CD4-positive, alpha-beta T cell (primary cell): ENCODE measurements at regions not wholly inside any gene's neighbourhood (a gene's known extent, or its start where the extent isn't known, plus 50 kb on each side); places are given as distances from the start of the nearest gene placed in this dataset.

Experiments
- ATAC-seq: fragments of 200-7000 bp; cut with Tn5 transposase; one replicate; pipeline ENCODE4 v1.10.0; 2022; ENCODE audit warnings: mild to moderate bottlenecking; ENCODE audit not compliant: poor library complexity
- CTCF ChIA-PET: fragments of 350-600 bp; sonication (Branson Sonifier 250); formaldehyde crosslinking; loops from one replicate; lab custom pipeline; 2021; ENCODE audit warnings: antibody characterized with exemption, inconsistent platforms; lab: Charles Lee
- POLR2A ChIA-PET: fragments of 350-600 bp; sonication (Branson Sonifier 250); formaldehyde crosslinking; loops from one replicate; lab custom pipeline; 2021; ENCODE audit warnings: antibody characterized with exemption, inconsistent platforms; lab: Charles Lee
- DNase-seq, 14 experiments: peaks; one replicate each; pipeline ENCODE4 v3.0.0-alpha.2; 2013 to 2020; ENCODE audit warnings: mixed read lengths in 2 of 14
- H3K27ac ChIP-seq, 2 donors: one replicate each; pipeline versions ENCODE4 v1.5.1 to v1.7.0; 2013; ENCODE audit warnings: low read length in 2 of 2, low read depth in 1 of 2, mild to moderate bottlenecking in 1 of 2
- H3K27me3 ChIP-seq, 2 experiments: 1 replicate in 1 of 2; 2 replicates in 1 of 2; pipeline versions ENCODE4 v1.6.1 to v1.7.0; 2013; ENCODE audit warnings: low read length in 2 of 2, control low read depth in 1 of 2, mild to moderate bottlenecking in 1 of 2, moderate library complexity in 1 of 2; ENCODE audit not compliant: insufficient read depth in 2 of 2, control insufficient read depth in 1 of 2
- H3K36me3 ChIP-seq: one replicate; pipeline ENCODE4 v1.6.1; 2013; ENCODE audit warnings: low read length, control low read depth; ENCODE audit not compliant: insufficient read depth
- H3K4me1 ChIP-seq: one replicate; pipeline ENCODE4 v1.6.1; 2013; ENCODE audit warnings: low read length, control low read depth; ENCODE audit not compliant: insufficient read depth
- H3K4me3 ChIP-seq: one replicate; pipeline ENCODE4 v1.5.1; 2013; ENCODE audit warnings: mild to moderate bottlenecking, low read length, moderate library complexity
- H3K9me3 ChIP-seq, 2 experiments: 1 replicate in 1 of 2; 2 replicates in 1 of 2; pipeline versions ENCODE4 v1.6.1 to v1.7.0; 2013; ENCODE audit warnings: low read length in 2 of 2, mild to moderate bottlenecking in 2 of 2, control low read depth in 1 of 2, moderate library complexity in 1 of 2; ENCODE audit not compliant: control insufficient read depth in 1 of 2, insufficient read depth in 1 of 2
- H3K27ac Mint-ChIP-seq: one replicate; pipeline ENCODE4 v1.8.0; 2020; ENCODE audit warnings: mixed read lengths
- H3K27me3 Mint-ChIP-seq: one replicate; pipeline ENCODE4 v1.8.0; 2021; ENCODE audit warnings: mixed read lengths
- H3K36me3 Mint-ChIP-seq: one replicate; pipeline ENCODE4 v1.8.0; 2021; ENCODE audit warnings: low read depth, mixed read lengths
- H3K4me1 Mint-ChIP-seq: one replicate; pipeline ENCODE4 v1.8.0; 2021; ENCODE audit warnings: low read depth, mixed read lengths
- H3K4me3 Mint-ChIP-seq: one replicate; pipeline ENCODE4 v1.8.0; 2020; ENCODE audit warnings: mild to moderate bottlenecking, mixed read lengths
- H3K9me3 Mint-ChIP-seq: one replicate; pipeline ENCODE4 v1.8.0; 2020; ENCODE audit warnings: mixed read lengths
- intact Hi-C, 2 experiments: fragments of 100-400 bp; cut with DNase I in 1 of 2; cut with micrococcal nuclease in 1 of 2; formaldehyde crosslinking; loops; one replicate each; pipeline versions ENCODE4 v1.15.1 to v1.9.0; 2023 to 2025; cut with DNase I, micrococcal nuclease
- TF ChIP-seq, protein P1 (sequence below): fragments of 200-600 bp; IDR thresholded peaks from one replicate; pipeline ENCODE4 v1.8.0; 2022; ENCODE audit warnings: antibody characterized with exemption, mild to moderate bottlenecking

DNA sequence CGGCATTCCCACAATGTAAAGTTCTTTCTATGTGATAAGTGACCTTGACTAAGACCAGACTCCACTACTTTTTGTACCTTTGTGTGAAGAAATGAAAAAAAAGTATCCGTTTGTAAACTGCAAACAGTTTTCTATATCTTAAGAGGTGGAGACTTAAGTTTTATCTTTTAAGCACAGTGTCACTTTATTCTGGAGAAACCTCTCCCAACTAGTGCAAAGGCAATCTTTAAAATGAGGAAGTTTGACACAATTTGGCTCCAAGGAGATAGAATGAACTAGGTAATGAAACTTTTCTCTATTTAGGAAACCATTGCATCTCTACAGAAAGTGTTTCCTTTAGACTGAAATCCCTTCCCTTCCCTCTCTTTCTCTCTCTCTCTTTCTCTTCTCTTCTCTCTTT is 122.9 kb downstream of the SAMD9 start:
- TF ChIP-seq, protein P1, sequence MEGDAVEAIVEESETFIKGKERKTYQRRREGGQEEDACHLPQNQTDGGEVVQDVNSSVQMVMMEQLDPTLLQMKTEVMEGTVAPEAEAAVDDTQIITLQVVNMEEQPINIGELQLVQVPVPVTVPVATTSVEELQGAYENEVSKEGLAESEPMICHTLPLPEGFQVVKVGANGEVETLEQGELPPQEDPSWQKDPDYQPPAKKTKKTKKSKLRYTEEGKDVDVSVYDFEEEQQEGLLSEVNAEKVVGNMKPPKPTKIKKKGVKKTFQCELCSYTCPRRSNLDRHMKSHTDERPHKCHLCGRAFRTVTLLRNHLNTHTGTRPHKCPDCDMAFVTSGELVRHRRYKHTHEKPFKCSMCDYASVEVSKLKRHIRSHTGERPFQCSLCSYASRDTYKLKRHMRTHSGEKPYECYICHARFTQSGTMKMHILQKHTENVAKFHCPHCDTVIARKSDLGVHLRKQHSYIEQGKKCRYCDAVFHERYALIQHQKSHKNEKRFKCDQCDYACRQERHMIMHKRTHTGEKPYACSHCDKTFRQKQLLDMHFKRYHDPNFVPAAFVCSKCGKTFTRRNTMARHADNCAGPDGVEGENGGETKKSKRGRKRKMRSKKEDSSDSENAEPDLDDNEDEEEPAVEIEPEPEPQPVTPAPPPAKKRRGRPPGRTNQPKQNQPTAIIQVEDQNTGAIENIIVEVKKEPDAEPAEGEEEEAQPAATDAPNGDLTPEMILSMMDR: no peak
- DNase-seq: no peak
- Mint-ChIP-seq H3K4me3 (no peak overlapping the region), H3K36me3 (no peaks in the 10 kb centered on the region), H3K27me3 (no peaks in the 10 kb centered on the region), H3K9me3 (no peaks in the 10 kb centered on the region), H3K4me1 (no peaks in the 10 kb centered on the region), H3K27ac (no peak overlapping the region)
- CTCF ChIA-PET: no interaction called here
- no peak overlapping the region for H3K4me3 ChIP-seq
- H3K4me1 ChIP-seq: no peaks in the 10 kb centered on the region
- no peaks in the 10 kb centered on the region for H3K27me3 ChIP-seq
- intact Hi-C loops: no loop called here
- no peak for ATAC-seq
- POLR2A ChIA-PET: no interaction called here
- H3K27ac ChIP-seq: no peak overlapping the region
- H3K9me3 ChIP-seq: no peaks in the 10 kb centered on the region
- H3K36me3 ChIP-seq: no peaks in the 10 kb centered on the region

DNA sequence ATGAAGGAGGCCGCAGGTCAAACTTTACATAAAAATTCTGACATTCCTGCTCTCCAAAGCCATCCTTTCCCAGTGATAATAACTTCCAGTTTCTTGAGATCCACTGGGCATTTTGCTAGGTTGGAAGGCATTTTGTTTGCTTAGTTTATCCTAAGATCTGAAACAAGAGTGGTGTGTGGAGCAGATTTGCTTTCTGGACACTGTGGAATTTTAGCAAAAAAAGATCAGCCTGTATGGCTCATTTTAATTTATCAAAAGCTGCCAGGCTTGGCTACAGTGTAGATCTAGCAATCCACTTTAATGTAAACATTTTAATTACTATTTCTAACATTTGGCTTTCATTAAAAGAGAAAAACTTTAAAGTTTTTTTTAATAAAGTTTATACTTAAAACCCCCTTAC is 124.8 kb downstream of the SAMD9 start:
- Mint-ChIP-seq H3K4me3 (no peak overlapping the region), H3K27ac (no peak overlapping the region), H3K27me3 (no peaks in the 10 kb centered on the region), H3K36me3 (no peaks in the 10 kb centered on the region), H3K4me1 (no peaks in the 10 kb centered on the region), H3K9me3 (no peaks in the 10 kb centered on the region)
- H3K9me3 ChIP-seq: no peaks in the 10 kb centered on the region
- no peak for ATAC-seq
- H3K4me3 ChIP-seq: no peak overlapping the region
- ChIA-PET POLR2A (no interaction called here), CTCF (no interaction called here)
- no peak for DNase-seq
- no peaks in the 10 kb centered on the region for H3K36me3 ChIP-seq
- H3K4me1 ChIP-seq: no peaks in the 10 kb centered on the region
- H3K27ac ChIP-seq: no peak overlapping the region
- no peaks in the 10 kb centered on the region for H3K27me3 ChIP-seq
- intact Hi-C loops: no loop called here
- TF ChIP-seq, protein P1: no peak

DNA sequence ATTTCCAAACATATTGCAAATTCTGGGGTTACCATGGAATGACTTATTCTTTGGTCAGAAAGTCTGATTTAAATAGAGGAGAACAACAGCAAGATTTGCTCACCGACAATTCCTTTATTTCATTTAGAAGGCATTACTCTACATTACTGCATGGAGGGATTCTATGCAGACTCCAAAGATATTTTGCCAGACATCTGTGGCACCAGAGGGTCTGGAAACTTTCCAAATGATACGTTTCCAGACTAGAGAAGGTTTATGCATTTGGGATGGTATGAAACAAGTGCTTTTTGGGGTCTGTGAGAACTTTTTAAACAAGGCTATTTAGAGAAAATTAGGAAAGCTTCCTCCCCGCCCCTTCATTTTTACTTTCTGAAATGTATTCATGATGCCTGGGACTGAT is 125.3 kb downstream of the SAMD9 start:
- ChIA-PET CTCF (no interaction called here), POLR2A (no interaction called here)
- no peaks in the 10 kb centered on the region for H3K4me1 ChIP-seq
- Mint-ChIP-seq H3K4me3 (no peak overlapping the region), H3K9me3 (no peaks in the 10 kb centered on the region), H3K27ac (no peak overlapping the region), H3K36me3 (no peaks in the 10 kb centered on the region), H3K27me3 (no peaks in the 10 kb centered on the region), H3K4me1 (no peaks in the 10 kb centered on the region)
- intact Hi-C loops: no loop called here
- no peaks in the 10 kb centered on the region for H3K9me3 ChIP-seq
- no peak overlapping the region for H3K4me3 ChIP-seq
- H3K36me3 ChIP-seq: no peaks in the 10 kb centered on the region
- H3K27me3 ChIP-seq: no peaks in the 10 kb centered on the region
- DNase-seq: no peak
- TF ChIP-seq, protein P1: no peak
- no peak overlapping the region for H3K27ac ChIP-seq
- no peak for ATAC-seq
